ENCODE measurements at regions not wholly inside any gene's neighbourhood (a gene's known extent, or its start where the extent isn't known, plus 50 kb on each side); places are given as distances from the start of the nearest gene placed in this dataset.

DNA sequence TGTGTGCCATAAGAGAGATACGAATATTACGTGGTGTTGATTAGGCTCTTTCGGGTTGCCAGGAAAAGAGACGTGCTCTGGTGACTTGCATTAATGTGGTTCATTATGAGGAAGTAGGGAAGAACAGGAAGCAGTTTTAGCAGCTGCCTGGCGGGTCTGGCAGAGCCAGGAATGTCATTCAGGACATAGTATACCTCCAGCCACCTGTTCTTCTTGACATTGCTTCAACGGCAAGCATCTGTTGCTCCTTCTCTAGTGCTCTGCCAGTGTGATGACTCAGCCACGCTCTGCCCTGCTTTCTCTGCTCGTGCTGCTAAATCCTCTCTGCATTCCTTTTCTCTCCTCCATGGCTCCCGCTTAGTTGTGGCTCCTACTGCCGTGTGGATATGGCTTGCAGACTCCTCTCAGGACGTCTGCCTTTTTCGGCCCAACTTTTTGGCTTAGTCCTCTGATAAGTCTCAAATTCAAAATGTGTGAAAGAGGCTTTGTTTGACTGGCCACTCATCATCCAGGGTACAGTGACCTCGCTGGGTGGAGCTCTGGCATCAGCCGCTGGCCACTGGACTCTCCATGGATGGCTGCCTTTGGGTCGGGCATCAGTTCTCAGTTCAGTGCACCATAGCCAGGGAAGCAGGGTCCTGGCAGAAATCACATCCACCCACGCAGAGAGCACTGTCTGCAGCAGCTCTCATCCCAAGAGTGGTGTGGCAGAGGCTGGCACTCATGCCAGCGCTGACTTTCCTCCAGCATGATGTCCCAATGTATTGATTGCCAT is 89.3 kb upstream of the KLF3 start:
- Histone ChIP-seq H3K9me2 (ENCODE audit: insufficient read depth) (no peaks in the 10 kb centered on the region), H3K4me2 (ENCODE audit: low read length) (no peak overlapping the region), H2AFZ (ENCODE audit: low read depth, low read length, poor library complexity, severe bottlenecking) (no peak overlapping the region), H3K4me1 (ENCODE audit: control insufficient read depth in 1 of 2, insufficient read depth in 2 of 2, low read length in 2 of 2) (no peaks in the 10 kb centered on the region), H4K20me1 (ENCODE audit: insufficient read depth) (no peaks in the 10 kb centered on the region), H3K27me3 (ENCODE audit: insufficient read depth, low read length) (no peaks in the 10 kb centered on the region), H3K27ac (ENCODE audit: low read depth, low read length) (no peak overlapping the region), H3K9ac (ENCODE audit: low read length) (no peak overlapping the region), H3K36me3 (ENCODE audit: control insufficient read depth in 1 of 2, insufficient read depth in 2 of 2, low read length in 2 of 2) (no peaks in the 10 kb centered on the region), H3K9me3 (ENCODE audit: control insufficient read depth in 1 of 2, insufficient read depth in 1 of 2, low read depth in 1 of 2, low read length in 2 of 2) (no peaks in the 10 kb centered on the region), H3K79me2 (ENCODE audit: insufficient read depth, low read length) (no peaks in the 10 kb centered on the region), H3K4me3 (replicated peaks in 1 of 2; ENCODE audit: low read depth in 1 of 2, low read length in 2 of 2) (no peak overlapping the region)
- ATAC-seq: no peak
- intact Hi-C loops (cut with micrococcal nuclease): no loop called here
- BruUV-seq (replicated peaks): no TSS peak
- CTCF ChIA-PET: no interaction called here
- TF ChIP-seq FOSL1 (IDR thresholded peaks at IDR 0.05; ENCODE audit: low read depth) (no peak), EGR1 (IDR thresholded peaks at IDR 0.05; ENCODE audit: low read depth) (no peak), RAD21 (IDR thresholded peaks at IDR 0.05; ENCODE audit: low read depth) (no peak), ELF1 (IDR thresholded peaks at IDR 0.05; ENCODE audit: borderline replicate concordance, low read depth) (no peak), CEBPB (IDR thresholded peaks at IDR 0.05; ENCODE audit: low read depth) (no peak), ZFX (IDR thresholded peaks at IDR 0.05) (no peak), SRF (IDR thresholded peaks at IDR 0.05; ENCODE audit: low read depth) (no peak), POLR2A (IDR thresholded peaks at IDR 0.05; ENCODE audit: borderline replicate concordance, extremely low read depth, insufficient read depth, insufficient read length) (no peak), JUND (IDR thresholded peaks at IDR 0.05) (no peak), ZNF274 (IDR thresholded peaks at IDR 0.05; ENCODE audit: low read depth, low read length) (no peak), POLR2AphosphoS5 (IDR thresholded peaks at IDR 0.05; ENCODE audit: low read depth, low read length) (no peak)
- TF ChIP-seq, protein P1, sequence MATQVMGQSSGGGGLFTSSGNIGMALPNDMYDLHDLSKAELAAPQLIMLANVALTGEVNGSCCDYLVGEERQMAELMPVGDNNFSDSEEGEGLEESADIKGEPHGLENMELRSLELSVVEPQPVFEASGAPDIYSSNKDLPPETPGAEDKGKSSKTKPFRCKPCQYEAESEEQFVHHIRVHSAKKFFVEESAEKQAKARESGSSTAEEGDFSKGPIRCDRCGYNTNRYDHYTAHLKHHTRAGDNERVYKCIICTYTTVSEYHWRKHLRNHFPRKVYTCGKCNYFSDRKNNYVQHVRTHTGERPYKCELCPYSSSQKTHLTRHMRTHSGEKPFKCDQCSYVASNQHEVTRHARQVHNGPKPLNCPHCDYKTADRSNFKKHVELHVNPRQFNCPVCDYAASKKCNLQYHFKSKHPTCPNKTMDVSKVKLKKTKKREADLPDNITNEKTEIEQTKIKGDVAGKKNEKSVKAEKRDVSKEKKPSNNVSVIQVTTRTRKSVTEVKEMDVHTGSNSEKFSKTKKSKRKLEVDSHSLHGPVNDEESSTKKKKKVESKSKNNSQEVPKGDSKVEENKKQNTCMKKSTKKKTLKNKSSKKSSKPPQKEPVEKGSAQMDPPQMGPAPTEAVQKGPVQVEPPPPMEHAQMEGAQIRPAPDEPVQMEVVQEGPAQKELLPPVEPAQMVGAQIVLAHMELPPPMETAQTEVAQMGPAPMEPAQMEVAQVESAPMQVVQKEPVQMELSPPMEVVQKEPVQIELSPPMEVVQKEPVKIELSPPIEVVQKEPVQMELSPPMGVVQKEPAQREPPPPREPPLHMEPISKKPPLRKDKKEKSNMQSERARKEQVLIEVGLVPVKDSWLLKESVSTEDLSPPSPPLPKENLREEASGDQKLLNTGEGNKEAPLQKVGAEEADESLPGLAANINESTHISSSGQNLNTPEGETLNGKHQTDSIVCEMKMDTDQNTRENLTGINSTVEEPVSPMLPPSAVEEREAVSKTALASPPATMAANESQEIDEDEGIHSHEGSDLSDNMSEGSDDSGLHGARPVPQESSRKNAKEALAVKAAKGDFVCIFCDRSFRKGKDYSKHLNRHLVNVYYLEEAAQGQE (IDR thresholded peaks at IDR 0.05; ENCODE audit: low read depth): no peak
- TF ChIP-seq, protein P2, sequence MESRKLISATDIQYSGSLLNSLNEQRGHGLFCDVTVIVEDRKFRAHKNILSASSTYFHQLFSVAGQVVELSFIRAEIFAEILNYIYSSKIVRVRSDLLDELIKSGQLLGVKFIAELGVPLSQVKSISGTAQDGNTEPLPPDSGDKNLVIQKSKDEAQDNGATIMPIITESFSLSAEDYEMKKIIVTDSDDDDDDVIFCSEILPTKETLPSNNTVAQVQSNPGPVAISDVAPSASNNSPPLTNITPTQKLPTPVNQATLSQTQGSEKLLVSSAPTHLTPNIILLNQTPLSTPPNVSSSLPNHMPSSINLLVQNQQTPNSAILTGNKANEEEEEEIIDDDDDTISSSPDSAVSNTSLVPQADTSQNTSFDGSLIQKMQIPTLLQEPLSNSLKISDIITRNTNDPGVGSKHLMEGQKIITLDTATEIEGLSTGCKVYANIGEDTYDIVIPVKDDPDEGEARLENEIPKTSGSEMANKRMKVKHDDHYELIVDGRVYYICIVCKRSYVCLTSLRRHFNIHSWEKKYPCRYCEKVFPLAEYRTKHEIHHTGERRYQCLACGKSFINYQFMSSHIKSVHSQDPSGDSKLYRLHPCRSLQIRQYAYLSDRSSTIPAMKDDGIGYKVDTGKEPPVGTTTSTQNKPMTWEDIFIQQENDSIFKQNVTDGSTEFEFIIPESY (IDR thresholded peaks at IDR 0.05; ENCODE audit: extremely low read depth, insufficient replicate concordance, low read length): no peak
- TF ChIP-seq, protein P3, sequence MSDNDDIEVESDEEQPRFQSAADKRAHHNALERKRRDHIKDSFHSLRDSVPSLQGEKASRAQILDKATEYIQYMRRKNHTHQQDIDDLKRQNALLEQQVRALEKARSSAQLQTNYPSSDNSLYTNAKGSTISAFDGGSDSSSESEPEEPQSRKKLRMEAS (IDR thresholded peaks at IDR 0.05): no peak
- RAD21 ChIA-PET (ENCODE audit: low non-redundant PET in 1 of 2, low total read pairs in 2 of 2, uncharacterized antibody in 2 of 2, unreplicated experiment in 2 of 2): no interaction called here
- POLR2A ChIA-PET: no interaction called here
- no peak for DNase-seq (ENCODE audit: low read depth, low spot score)
